Testis (tissue), 2 donors: ENCODE measurements at regions not wholly inside any gene's neighbourhood (a gene's known extent, or its start where the extent isn't known, plus 50 kb on each side); places are given as distances from the start of the nearest gene placed in this dataset.

ENCODE experiments used
- DNase-seq: peaks from one replicate; pipeline ENCODE4 v3.0.0-alpha.2; 2019
- H3K27ac ChIP-seq, 2 donors: fragments of 200-600 bp; sonication (generic); one replicate each; pipeline ENCODE4 v1.5.1; 2019
- H3K27me3 ChIP-seq: fragments of 200-600 bp; sonication (generic); one replicate; pipeline ENCODE4 v1.5.1; 2019
- H3K36me3 ChIP-seq: fragments of 200-600 bp; sonication (generic); one replicate; pipeline ENCODE4 v1.5.1; 2017; ENCODE audit warnings: low read depth; ENCODE audit errors: missing control alignments
- H3K4me1 ChIP-seq: fragments of 200-600 bp; sonication (generic); one replicate; pipeline ENCODE4 v1.5.1; 2019
- H3K4me3 ChIP-seq, 2 donors: fragments of 200-600 bp; sonication (generic); one replicate each; pipeline ENCODE4 v1.5.1; 2017 to 2019
- H3K9me3 ChIP-seq: fragments of 200-600 bp; sonication (generic); one replicate; pipeline ENCODE4 v1.5.1; 2017
- CTCF ChIP-seq, 3 experiments: fragments of 450-650 bp in 2 of 3; fragments of 200-600 bp in 1 of 3; sonication (generic) in 1 of 3; IDR thresholded peaks; one replicate each; pipeline ENCODE4 v1.5.1; 2016 to 2019; ENCODE audit warnings: antibody characterized with exemption in 3 of 3, mild to moderate bottlenecking in 2 of 3, moderate library complexity in 1 of 3
- POLR2A ChIP-seq: fragments of 450-650 bp; IDR thresholded peaks from one replicate; pipeline ENCODE4 v1.6.1; 2017; ENCODE audit warnings: antibody characterized with exemption, mild to moderate bottlenecking, moderate library complexity
- WGBS, 2 donors: methylation state at CpG; one replicate each; pipeline ENCODE4 v1.1.5; 2018; 5-methylcytosine and 5-hydroxymethylcytosine counted together
- intact Hi-C: fragments of 100-400 bp; cut with DNase I; formaldehyde crosslinking; loops from one replicate; pipeline ENCODE4 v1.15.1; 2023; ENCODE audit warnings: low total_unique reads

- no peak for DNase-seq
- Histone ChIP-seq H3K4me3 (no peak overlapping the region), H3K4me1 (no peaks in the 10 kb centered on the region), H3K27ac (no peak overlapping the region), H3K36me3 (no peaks in the 10 kb centered on the region), H3K9me3 (no peaks in the 10 kb centered on the region), H3K27me3 (no peaks in the 10 kb centered on the region)
- TF ChIP-seq POLR2A = no peak
- no peak for TF ChIP-seq CTCF (IDR thresholded peaks at IDR 0.05)
- intact Hi-C loops = no loop called here
- 76 to 78% methylated on average over 4 of the region's 4 CpGs for WGBS, 2 donors
Observed at GRCh38 chr7:36029311-36029710, 123.7 kb upstream of the EEPD1 start.

- TF ChIP-seq POLR2A (no peak), CTCF (IDR thresholded peaks at IDR 0.05) (no peak)
- no peaks in the 10 kb centered on the region for H3K36me3 ChIP-seq
- no peaks in the 10 kb centered on the region for H3K9me3 ChIP-seq
- intact Hi-C loops = no loop called here
- no peak overlapping the region for H3K4me3 ChIP-seq
- no peak for DNase-seq
- H3K4me1 ChIP-seq = no peaks in the 10 kb centered on the region
- no peak overlapping the region for H3K27ac ChIP-seq
- WGBS, 2 donors = 93 to 94% methylated on average over 3 of the region's 3 CpGs
- H3K27me3 ChIP-seq = no peaks in the 10 kb centered on the region
Observed at GRCh38 chr7:36029853-36030515, 123.1 kb upstream of the EEPD1 start.

GRCh38 chr7:36032361-36032818 is 120.7 kb upstream of the EEPD1 start:
- Histone ChIP-seq H3K27me3 (no peaks in the 10 kb centered on the region), H3K4me3 (no peak overlapping the region), H3K9me3 (no peaks in the 10 kb centered on the region), H3K36me3 (no peaks in the 10 kb centered on the region), H3K4me1 (peaks cover 8% of the 10 kb centered on the region), H3K27ac (no peak overlapping the region)
- no peak for DNase-seq
- TF ChIP-seq CTCF (IDR thresholded peaks at IDR 0.05) (no peak), POLR2A (no peak)
- WGBS, 2 donors = 75 to 88% methylated on average over 5 of the region's 5 CpGs
- intact Hi-C loops = no loop called here

GRCh38 chr7:36034020-36034419 is 119.0 kb upstream of the EEPD1 start:
- H3K4me3 ChIP-seq = no peak overlapping the region
- no peak for TF ChIP-seq POLR2A
- TF ChIP-seq CTCF (IDR thresholded peaks at IDR 0.05) = no peak
- DNase-seq = no peak
- 90 to 93% methylated on average over 1 to 4 of the region's 4 CpGs for WGBS, 2 donors
- no peaks in the 10 kb centered on the region for H3K9me3 ChIP-seq
- no peaks in the 10 kb centered on the region for H3K27me3 ChIP-seq
- intact Hi-C loops = no loop called here
- H3K4me1 ChIP-seq = peaks cover 10% of the 10 kb centered on the region
- no peaks in the 10 kb centered on the region for H3K36me3 ChIP-seq
- no peak overlapping the region for H3K27ac ChIP-seq

- no peaks in the 10 kb centered on the region for H3K27me3 ChIP-seq
- no peaks in the 10 kb centered on the region for H3K9me3 ChIP-seq
- H3K27ac ChIP-seq = no peak overlapping the region
- intact Hi-C loops = no loop called here
- WGBS, 2 donors = 85 to 92% methylated on average over 7 of the region's 7 CpGs
- TF ChIP-seq POLR2A (no peak), CTCF (IDR thresholded peaks at IDR 0.05) (no peak)
- H3K4me3 ChIP-seq = no peak overlapping the region
- H3K36me3 ChIP-seq = no peaks in the 10 kb centered on the region
- no peak for DNase-seq
- H3K4me1 ChIP-seq = peaks cover 10% of the 10 kb centered on the region
Observed at GRCh38 chr7:36035186-36035585, 117.9 kb upstream of the EEPD1 start.
